ENCODE measurements at regions not wholly inside any gene's neighbourhood (a gene's known extent, or its start where the extent isn't known, plus 50 kb on each side); places are given as distances from the start of the nearest gene placed in this dataset.
"Not testable (repeated sequence)": the region's sequence is repeated elsewhere in the genome, so short reads cannot be mapped to it uniquely, and the experiment has no call there.

DNA sequence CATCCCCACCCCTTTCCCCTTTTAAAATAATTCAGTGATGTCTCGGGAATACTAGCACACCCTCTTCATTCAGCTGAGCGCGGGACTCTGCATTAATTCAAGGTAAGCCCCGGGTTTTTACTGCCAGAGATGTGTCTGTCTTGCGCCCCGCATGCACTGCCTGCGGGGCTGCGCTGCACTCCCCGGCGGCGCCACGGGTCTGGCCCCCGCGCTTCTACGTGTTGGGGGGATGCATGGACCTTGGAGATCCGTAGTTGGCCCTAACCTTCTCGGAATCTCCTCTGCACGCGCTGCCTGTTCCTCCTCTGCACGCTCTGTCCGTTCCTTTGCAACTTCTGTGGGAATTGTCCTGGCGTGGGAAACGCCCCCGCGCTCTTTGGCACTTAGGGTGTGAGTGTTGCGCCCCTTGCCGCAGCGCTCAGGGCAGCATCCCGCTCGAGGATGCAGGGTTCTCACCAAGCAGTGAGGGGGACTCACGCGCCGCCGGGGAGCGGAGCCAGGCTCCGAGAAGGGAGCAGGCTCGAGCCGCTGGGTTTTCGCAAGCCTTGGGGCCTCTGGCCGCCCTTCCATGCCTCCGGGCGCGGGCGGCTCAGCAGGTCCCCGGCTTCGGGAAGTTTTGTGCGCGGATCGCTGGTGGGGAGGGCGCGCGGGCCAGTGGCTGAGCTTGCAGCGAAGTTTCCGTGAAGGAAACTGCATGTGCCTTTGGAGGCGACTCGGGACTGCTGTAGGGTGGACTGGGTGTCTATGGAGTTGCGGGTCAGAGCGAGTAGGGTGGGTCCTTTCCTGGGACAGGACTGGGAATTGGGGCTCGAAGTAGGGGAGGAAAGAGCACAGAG, 165.1 kb upstream of the CACNA1E start:
- no peak for TF ChIP-seq CTCF (IDR thresholded peaks at IDR 0.05)
- no peak for TF ChIP-seq EP300 (IDR thresholded peaks at IDR 0.05)
- TF ChIP-seq POLR2A (IDR thresholded peaks at IDR 0.05), result no peak
- no peak for TF ChIP-seq POLR2AphosphoS5 (IDR thresholded peaks at IDR 0.05)
- no peak overlapping the region for H3K4me3 ChIP-seq
- peaks cover 17% of the 10 kb centered on the region for H3K4me1 ChIP-seq
- no peak overlapping the region for H3K27ac ChIP-seq
- peaks cover 78% of the 10 kb centered on the region for H3K27me3 ChIP-seq
- no peaks in the 10 kb centered on the region for H3K9me3 ChIP-seq
- no peak for DNase-seq (ENCODE audit: low spot score in 2 of 2)
- H3K36me3 ChIP-seq, result no peaks in the 10 kb centered on the region
- WGBS, result 1% methylated on average over 47 of the region's 59 CpGs

- peaks cover 17% of the 10 kb centered on the region for H3K4me1 ChIP-seq
Observed at GRCh38 chr1:181318858-181319235, 164.5 kb upstream of the CACNA1E start.

DNA sequence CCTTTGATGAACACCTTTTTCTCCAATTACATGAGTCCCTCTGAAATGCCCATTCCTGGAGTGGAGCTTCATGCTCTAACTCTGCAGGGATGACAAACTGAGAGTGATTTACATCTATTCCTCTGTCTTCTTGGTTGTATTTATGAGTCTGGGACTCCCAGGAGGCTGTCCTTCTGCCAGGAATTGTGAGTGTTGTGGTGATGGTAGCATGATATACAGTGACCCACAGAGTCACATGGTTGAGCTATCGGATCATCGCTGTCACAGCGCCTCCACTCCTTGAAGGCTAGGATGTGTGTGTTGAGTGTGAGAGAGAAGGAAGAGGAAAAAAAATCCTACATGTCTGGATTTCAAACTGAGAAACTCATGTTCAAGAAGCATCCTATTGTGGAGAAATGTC, 163.4 kb upstream of the CACNA1E start:
- Histone ChIP-seq H3K9me3 (no peaks in the 10 kb centered on the region), H3K4me1 (peaks cover 17% of the 10 kb centered on the region), H3K27ac (no peak overlapping the region), H3K36me3 (no peaks in the 10 kb centered on the region), H3K4me3 (no peak overlapping the region), H3K27me3 (peaks cover 62% of the 10 kb centered on the region)
- TF ChIP-seq POLR2A (IDR thresholded peaks at IDR 0.05) (no peak), CTCF (IDR thresholded peaks at IDR 0.05) (no peak), EP300 (IDR thresholded peaks at IDR 0.05) (no peak), POLR2AphosphoS5 (IDR thresholded peaks at IDR 0.05) (no peak)
- DNase-seq (ENCODE audit: low spot score in 2 of 2), result no peak
- WGBS, result 76% methylated on average over 3 of the region's 3 CpGs

More at GRCh38 chr1:181318858-181319235, 164.5 kb upstream of the CACNA1E start:
- TF ChIP-seq POLR2AphosphoS5 (IDR thresholded peaks at IDR 0.05) (no peak), EP300 (IDR thresholded peaks at IDR 0.05) (no peak), POLR2A (IDR thresholded peaks at IDR 0.05) (no peak), CTCF (IDR thresholded peaks at IDR 0.05) (no peak)
- Histone ChIP-seq H3K4me3 (no peak overlapping the region), H3K27me3 (peaks cover 72% of the 10 kb centered on the region), H3K36me3 (no peaks in the 10 kb centered on the region), H3K9me3 (no peaks in the 10 kb centered on the region), H3K27ac (no peak overlapping the region)
- 19% methylated on average over 12 of the region's 12 CpGs for WGBS
- DNase-seq (ENCODE audit: low spot score in 2 of 2), result no peak

GRCh38 chr1:181324797-181325616, 158.3 kb upstream of the CACNA1E start:
- Histone ChIP-seq H3K27me3 (peaks cover 10% of the 10 kb centered on the region), H3K9me3 (no peaks in the 10 kb centered on the region), H3K36me3 (no peaks in the 10 kb centered on the region), H3K4me1 (no peaks in the 10 kb centered on the region), H3K27ac (no peak overlapping the region), H3K4me3 (no peak overlapping the region)
- no peak for DNase-seq (ENCODE audit: low spot score in 2 of 2)
- WGBS, result 59% methylated on average over 11 of the region's 11 CpGs
- TF ChIP-seq EP300 (IDR thresholded peaks at IDR 0.05), result no peak
- no peak for TF ChIP-seq POLR2A (IDR thresholded peaks at IDR 0.05)
- no peak for TF ChIP-seq CTCF (IDR thresholded peaks at IDR 0.05)
- no peak for TF ChIP-seq POLR2AphosphoS5 (IDR thresholded peaks at IDR 0.05)

- 77% methylated on average over 18 of the region's 18 CpGs for WGBS
- H3K4me1 ChIP-seq; H3K9me3 ChIP-seq; H3K27me3 ChIP-seq; DNase-seq (ENCODE audit: low spot score in 2 of 2); H3K27ac ChIP-seq; H3K36me3 ChIP-seq; H3K4me3 ChIP-seq: not testable (repeated sequence)
Observed at GRCh38 chr1:181325765-181326164, 157.6 kb upstream of the CACNA1E start.

Measured in suprapubic skin (tissue), 4 donors.